ENCODE measurements at regions not wholly inside any gene's neighbourhood (a gene's known extent, or its start where the extent isn't known, plus 50 kb on each side); places are given as distances from the start of the nearest gene placed in this dataset.

GRCh38 chr6:99739526-99739925 lies 132.9 kb downstream of the PRDM13 start:
- Histone ChIP-seq H3K23me2 (ENCODE audit: low read depth, low read length) (no peaks in the 10 kb centered on the region), H3K36me3 (ENCODE audit: control insufficient read depth in 2 of 4, insufficient read depth in 4 of 4, low read length in 3 of 4) (no peaks in the 10 kb centered on the region), H3K79me2 (ENCODE audit: control insufficient read depth in 1 of 2, insufficient read depth in 2 of 2, low read length in 2 of 2) (no peaks in the 10 kb centered on the region), H4K8ac (ENCODE audit: extremely low read depth, insufficient read depth, low read length) (no peak overlapping the region; the same call in 1 of the 2 replicates), H2AK5ac (ENCODE audit: low read depth, low read length) (no peak overlapping the region), H3K4ac (replicated peaks; ENCODE audit: insufficient read length, low read depth, low read length) (no peak overlapping the region), H4K5ac (ENCODE audit: insufficient read length, low read depth, low read length) (no peak overlapping the region), H3K56ac (replicated peaks; ENCODE audit: insufficient read length, low read depth, low read length) (no peak overlapping the region), H2BK15ac (ENCODE audit: low read length) (no peak overlapping the region), H3K4me1 (replicated peaks in 1 of 4; ENCODE audit: control insufficient read depth in 3 of 4, insufficient read depth in 4 of 4, low read length in 3 of 4) (no peaks in the 10 kb centered on the region), H4K20me1 (replicated peaks in 1 of 2; ENCODE audit: control insufficient read depth in 1 of 2, insufficient read depth in 2 of 2, low read length in 2 of 2) (no peaks in the 10 kb centered on the region), H2BK120ac (replicated peaks; ENCODE audit: low read depth, low read length) (no peak overlapping the region), H3K79me1 (ENCODE audit: low read depth, low read length) (no peaks in the 10 kb centered on the region), H2BK20ac (ENCODE audit: low read length) (no peak overlapping the region), H2BK12ac (ENCODE audit: low read depth, low read length) (no peak overlapping the region), H2AFZ (ENCODE audit: low read length) (no peak overlapping the region), H3K27ac (ENCODE audit: low read depth, low read length) (no peak overlapping the region), H3K23ac (ENCODE audit: insufficient read length) (no peak overlapping the region), H3K18ac (ENCODE audit: extremely low read depth, low read length) (no peak overlapping the region), H3K9ac (replicated peaks in 1 of 4; ENCODE audit: extremely low read depth in 1 of 4, low read depth in 3 of 4, low read length in 3 of 4) (no peak overlapping the region), H3K4me2 (ENCODE audit: insufficient read depth in 1 of 2, low read depth in 2 of 2, low read length in 2 of 2) (no peak overlapping the region), H4K91ac (replicated peaks; ENCODE audit: insufficient read length, low read length) (no peak overlapping the region), H3K4me3 (ENCODE audit: extremely low read depth in 1 of 4, insufficient read depth in 2 of 4, low read depth in 3 of 4, low read length in 4 of 4) (no peak overlapping the region), H3K9me3 (ENCODE audit: insufficient read depth in 2 of 2, low read depth in 1 of 2, low read length in 1 of 2) (no peaks in the 10 kb centered on the region), H3K14ac (ENCODE audit: insufficient read length) (no peak overlapping the region), H3K27me3 (replicated peaks in 1 of 4; ENCODE audit: control insufficient read depth in 3 of 4, extremely low read depth in 1 of 4, insufficient read depth in 3 of 4, low read length in 3 of 4) (peaks cover 0 to 1% (median 0%) of the 10 kb centered on the region in 4 experiments; a peak in 1 of 7 replicates), H2BK5ac (ENCODE audit: low read depth, low read length) (no peak overlapping the region)
- FAIRE-seq (no peak), DNase-seq (ENCODE audit: low read depth in 1 of 2, low spot score in 2 of 2) (no peak)
- CTCF ChIA-PET (ENCODE audit: partially characterized antibody): interaction anchor here (0.7 to 1.1 kb wide), 3 partner anchors 12 to 151 kb away, joined by 3 to 5 read pairs (median 3); no protein-coding TSS in a partner anchor
- 88% methylated on average over 2 of the region's 2 CpGs; no CpG with 5 or more reads in 1 of the 2 experiments for WGBS, 2 experiments (ENCODE audit: extremely low coverage in 1 of 2, insufficient coverage in 1 of 2, insufficient read length in 1 of 2, insufficient replicate concordance in 2 of 2, low coverage in 1 of 2, low lambda C conversion rate in 2 of 2, missing lambda C conversion rate in 1 of 2)
- POLR2A ChIA-PET (ENCODE audit: partially characterized antibody): no interaction called here
- TF ChIP-seq SP2 (IDR thresholded peaks at IDR 0.05; ENCODE audit: low read length) (no peak), SIN3A (conservative IDR thresholded peaks at IDR 0.05 in 1 of 2, IDR thresholded peaks at IDR 0.05 in 1 of 2; ENCODE audit: low read depth in 1 of 2, low read length in 2 of 2) (no peak), E2F6 (IDR thresholded peaks at IDR 0.05) (no peak), ATF3 (IDR thresholded peaks at IDR 0.05; ENCODE audit: insufficient read depth, low read depth, low read length) (no peak)

Data from H1 (cell line).